ENCODE measurements at regions not wholly inside any gene's neighbourhood (a gene's known extent, or its start where the extent isn't known, plus 50 kb on each side); places are given as distances from the start of the nearest gene placed in this dataset.

DNA sequence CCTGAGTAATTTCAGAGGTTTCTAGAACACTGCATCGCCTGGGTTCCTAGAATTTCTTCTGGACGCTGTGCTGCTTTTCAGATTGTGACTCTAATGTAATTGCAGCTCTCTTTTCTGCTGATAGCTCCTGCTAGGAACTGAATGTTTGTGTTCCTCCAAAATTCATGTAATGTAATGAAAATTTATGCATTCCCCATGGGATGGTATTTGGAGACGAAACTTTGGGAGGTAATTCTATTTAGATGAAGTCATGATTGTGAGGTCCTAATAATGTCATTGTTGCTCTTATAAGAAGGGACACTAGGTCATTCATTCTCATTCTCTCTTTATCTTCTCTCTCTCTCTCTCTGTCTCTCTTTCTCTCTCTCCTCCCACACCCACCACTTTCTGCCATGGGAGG is 223.9 kb upstream of the DOK6 start:
- Histone ChIP-seq H3K4me3 (no peak overlapping the region), H3F3A (ENCODE audit: insufficient read depth) (no peaks in the 10 kb centered on the region), H3K36me3 (ENCODE audit: low read depth) (no peaks in the 10 kb centered on the region), H4K20me1 (ENCODE audit: insufficient read depth) (no peaks in the 10 kb centered on the region), H3K27me3 (replicated peaks; ENCODE audit: insufficient read depth) (no peaks in the 10 kb centered on the region), H3K4me1 (ENCODE audit: insufficient read depth) (no peaks in the 10 kb centered on the region), H3K79me2 (ENCODE audit: insufficient read depth) (no peaks in the 10 kb centered on the region), H2AFZ (no peak overlapping the region), H3K9me2 (ENCODE audit: insufficient read depth) (no peaks in the 10 kb centered on the region), H3K27ac (no peak overlapping the region), H3K4me2 (ENCODE audit: unreplicated experiment) (no peak overlapping the region), H3K9ac (no peak overlapping the region), H3K9me3 (ENCODE audit: low read depth) (no peaks in the 10 kb centered on the region)
- 87 to 98% methylated on average over 3 of the region's 3 CpGs for WGBS, 2 experiments (ENCODE audit: low coverage in 1 of 2, low lambda C conversion rate in 2 of 2, missing lambda C conversion rate in 2 of 2)
- in situ Hi-C loops (cut with MboI), result no loop called here
- no peak for DNase-seq
- TF ChIP-seq EZH2 (IDR thresholded peaks at IDR 0.05; ENCODE audit: insufficient read depth, poor library complexity, severe bottlenecking) (no peak), EZH2phosphoT487 (IDR thresholded peaks at IDR 0.05; ENCODE audit: insufficient read depth, low read depth) (no peak)

DNA sequence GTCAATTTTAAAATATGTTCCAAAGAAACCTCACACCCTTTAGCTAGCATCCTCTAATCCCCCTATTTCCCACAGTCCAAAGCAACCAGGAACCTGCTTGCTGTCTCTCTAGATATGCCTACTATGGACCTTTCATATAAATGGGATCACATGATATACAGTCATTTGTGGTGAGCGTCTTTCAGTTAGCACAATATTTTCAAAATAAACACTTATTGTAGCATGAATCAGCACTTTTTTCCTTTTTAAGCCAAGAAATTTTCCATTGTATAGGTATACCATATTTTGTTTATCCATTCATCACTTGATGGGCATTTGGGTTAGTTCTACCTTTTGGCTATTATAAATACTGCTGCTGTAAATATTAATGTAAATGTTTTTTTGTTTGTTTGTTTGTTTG is 223.0 kb upstream of the DOK6 start:
- no peaks in the 10 kb centered on the region for H4K20me1 ChIP-seq (ENCODE audit: insufficient read depth)
- H2AFZ ChIP-seq, result no peak overlapping the region
- H3K4me2 ChIP-seq (ENCODE audit: unreplicated experiment), result no peak overlapping the region
- no peaks in the 10 kb centered on the region for H3K9me2 ChIP-seq (ENCODE audit: insufficient read depth)
- 92 to 94% methylated on average over 1 of the region's 1 CpG for WGBS, 2 experiments (ENCODE audit: low coverage in 1 of 2, low lambda C conversion rate in 2 of 2, missing lambda C conversion rate in 2 of 2)
- no peaks in the 10 kb centered on the region for H3K27me3 ChIP-seq (replicated peaks; ENCODE audit: insufficient read depth)
- in situ Hi-C loops (cut with MboI), result no loop called here
- H3K27ac ChIP-seq, result no peak overlapping the region
- H3K36me3 ChIP-seq (ENCODE audit: low read depth), result no peaks in the 10 kb centered on the region
- no peak overlapping the region for H3K9ac ChIP-seq
- no peak for DNase-seq
- TF ChIP-seq EZH2 (IDR thresholded peaks at IDR 0.05; ENCODE audit: insufficient read depth, poor library complexity, severe bottlenecking), result no peak
- no peak for TF ChIP-seq EZH2phosphoT487 (IDR thresholded peaks at IDR 0.05; ENCODE audit: insufficient read depth, low read depth)
- H3K9me3 ChIP-seq (ENCODE audit: low read depth), result no peaks in the 10 kb centered on the region
- no peak overlapping the region for H3K4me3 ChIP-seq
- H3K4me1 ChIP-seq (ENCODE audit: insufficient read depth), result no peaks in the 10 kb centered on the region
- H3F3A ChIP-seq (ENCODE audit: insufficient read depth), result no peaks in the 10 kb centered on the region
- H3K79me2 ChIP-seq (ENCODE audit: insufficient read depth), result no peaks in the 10 kb centered on the region

DNA sequence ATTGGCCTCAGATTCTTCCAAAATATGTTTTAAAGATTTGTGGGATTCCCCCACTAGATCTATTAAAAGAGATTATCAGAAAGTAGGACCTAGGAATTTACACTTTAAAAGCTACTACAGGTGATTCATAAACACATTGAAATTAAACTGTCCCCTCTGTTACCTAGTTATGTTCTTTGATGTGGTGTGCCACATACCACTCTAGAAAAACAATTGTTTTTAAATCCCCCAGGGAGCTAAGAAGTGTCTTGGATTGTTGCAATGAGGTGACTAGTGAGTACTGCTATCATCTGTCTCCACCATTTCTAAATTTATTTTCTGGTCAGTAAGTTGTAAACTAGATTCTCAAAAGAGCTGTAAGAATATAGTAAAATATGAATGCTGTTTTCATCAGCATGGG is 214.5 kb upstream of the DOK6 start:
- Histone ChIP-seq H3K9me3 (ENCODE audit: low read depth) (no peaks in the 10 kb centered on the region), H2AFZ (no peak overlapping the region), H3K4me2 (ENCODE audit: unreplicated experiment) (no peak overlapping the region), H3K4me1 (ENCODE audit: insufficient read depth) (no peaks in the 10 kb centered on the region), H3K79me2 (ENCODE audit: insufficient read depth) (no peaks in the 10 kb centered on the region), H3K4me3 (no peak overlapping the region), H3K36me3 (ENCODE audit: low read depth) (no peaks in the 10 kb centered on the region), H3K9me2 (ENCODE audit: insufficient read depth) (no peaks in the 10 kb centered on the region), H3K27ac (no peak overlapping the region), H3K27me3 (replicated peaks; ENCODE audit: insufficient read depth) (no peaks in the 10 kb centered on the region), H4K20me1 (ENCODE audit: insufficient read depth) (no peaks in the 10 kb centered on the region), H3K9ac (no peak overlapping the region), H3F3A (ENCODE audit: insufficient read depth) (no peaks in the 10 kb centered on the region)
- no peak for DNase-seq
- in situ Hi-C loops (cut with MboI), result no loop called here
- no peak for TF ChIP-seq EZH2 (IDR thresholded peaks at IDR 0.05; ENCODE audit: insufficient read depth, poor library complexity, severe bottlenecking)
- no peak for TF ChIP-seq EZH2phosphoT487 (IDR thresholded peaks at IDR 0.05; ENCODE audit: insufficient read depth, low read depth)

DNA sequence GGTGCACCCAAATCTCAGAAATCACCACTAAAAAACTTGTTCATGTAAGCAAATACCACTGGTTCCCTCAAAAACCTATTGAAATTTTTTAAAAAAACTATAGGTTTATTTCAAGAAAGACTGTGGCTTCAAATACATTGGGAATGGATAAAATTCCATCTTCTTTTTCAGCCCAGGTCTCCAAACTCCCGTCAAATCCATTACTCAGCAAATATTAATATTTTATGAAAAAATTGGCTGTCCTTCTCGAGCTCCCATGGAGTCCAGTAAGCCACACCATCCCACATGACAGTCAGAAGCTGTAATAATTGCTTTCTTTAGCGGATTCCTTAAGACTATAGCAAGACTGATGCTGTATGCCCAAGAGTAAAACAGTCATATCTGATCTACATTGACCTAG is 204.4 kb upstream of the DOK6 start:
- H3K4me2 ChIP-seq (ENCODE audit: unreplicated experiment), result no peak overlapping the region
- 42 to 57% methylated on average over 3 of the region's 3 CpGs for WGBS, 2 experiments (ENCODE audit: low coverage in 1 of 2, low lambda C conversion rate in 2 of 2, missing lambda C conversion rate in 2 of 2)
- H3K79me2 ChIP-seq (ENCODE audit: insufficient read depth), result no peaks in the 10 kb centered on the region
- no peaks in the 10 kb centered on the region for H3K4me1 ChIP-seq (ENCODE audit: insufficient read depth)
- H3K9me2 ChIP-seq (ENCODE audit: insufficient read depth), result no peaks in the 10 kb centered on the region; the same call in 1 of the 2 replicates
- no peak overlapping the region for H3K9ac ChIP-seq
- H3K9me3 ChIP-seq (ENCODE audit: low read depth), result no peaks in the 10 kb centered on the region
- DNase-seq, result no peak
- H4K20me1 ChIP-seq (ENCODE audit: insufficient read depth), result no peaks in the 10 kb centered on the region
- H3K4me3 ChIP-seq, result no peak overlapping the region
- in situ Hi-C loops (cut with MboI), result no loop called here
- H3K27me3 ChIP-seq (replicated peaks; ENCODE audit: insufficient read depth), result no peaks in the 10 kb centered on the region
- no peak overlapping the region for H3K27ac ChIP-seq
- H2AFZ ChIP-seq, result no peak overlapping the region
- TF ChIP-seq EZH2phosphoT487 (IDR thresholded peaks at IDR 0.05; ENCODE audit: insufficient read depth, low read depth) (no peak), EZH2 (IDR thresholded peaks at IDR 0.05; ENCODE audit: insufficient read depth, poor library complexity, severe bottlenecking) (no peak)
- H3F3A ChIP-seq (ENCODE audit: insufficient read depth), result no peaks in the 10 kb centered on the region
- H3K36me3 ChIP-seq (ENCODE audit: low read depth), result no peaks in the 10 kb centered on the region

DNA sequence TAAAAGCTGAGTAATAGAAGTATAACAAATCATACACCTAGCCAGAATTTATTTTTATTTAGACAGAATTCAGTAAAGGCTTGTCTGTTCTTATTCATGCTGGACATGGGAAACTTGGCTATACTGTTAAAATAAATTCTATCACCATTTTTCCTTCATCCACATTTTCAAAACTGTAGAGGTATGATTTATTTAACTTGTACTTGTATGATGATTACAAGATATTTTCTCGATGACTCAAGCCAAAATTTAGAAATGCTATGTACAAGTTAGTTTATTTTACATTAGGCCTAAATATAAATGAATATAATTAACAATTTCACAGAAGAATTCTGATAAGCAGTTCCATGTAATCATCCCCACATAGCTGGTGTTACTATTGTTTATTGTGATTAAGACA is 194.8 kb upstream of the DOK6 start:
- no peak overlapping the region for H3K4me3 ChIP-seq
- H3K9me2 ChIP-seq (ENCODE audit: insufficient read depth), result no peaks in the 10 kb centered on the region
- no peaks in the 10 kb centered on the region for H3F3A ChIP-seq (ENCODE audit: insufficient read depth)
- H3K79me2 ChIP-seq (ENCODE audit: insufficient read depth), result no peaks in the 10 kb centered on the region
- no peaks in the 10 kb centered on the region for H3K27me3 ChIP-seq (replicated peaks; ENCODE audit: insufficient read depth)
- in situ Hi-C loops (cut with MboI), result no loop called here
- no peaks in the 10 kb centered on the region for H3K9me3 ChIP-seq (ENCODE audit: low read depth)
- no peak overlapping the region for H2AFZ ChIP-seq
- TF ChIP-seq EZH2phosphoT487 (IDR thresholded peaks at IDR 0.05; ENCODE audit: insufficient read depth, low read depth), result no peak
- no peak for TF ChIP-seq EZH2 (IDR thresholded peaks at IDR 0.05; ENCODE audit: insufficient read depth, poor library complexity, severe bottlenecking)
- H3K36me3 ChIP-seq (ENCODE audit: low read depth), result no peaks in the 10 kb centered on the region
- H3K4me2 ChIP-seq (ENCODE audit: unreplicated experiment), result no peak overlapping the region
- H3K4me1 ChIP-seq (ENCODE audit: insufficient read depth), result no peaks in the 10 kb centered on the region
- DNase-seq, result no peak
- H3K9ac ChIP-seq, result no peak overlapping the region
- H4K20me1 ChIP-seq (ENCODE audit: insufficient read depth), result no peaks in the 10 kb centered on the region
- 45% methylated on average over 1 of the region's 1 CpG for WGBS, 2 experiments (ENCODE audit: low coverage in 1 of 2, low lambda C conversion rate in 2 of 2, missing lambda C conversion rate in 2 of 2)
- H3K27ac ChIP-seq, result no peak overlapping the region
